ENCODE measurements at regions not wholly inside any gene's neighbourhood (a gene's known extent, or its start where the extent isn't known, plus 50 kb on each side); places are given as distances from the start of the nearest gene placed in this dataset.
A peak's percentile ranks its signal among the peaks of the same experiment; 100 is the strongest.

- TF ChIP-seq ISL1 (CRISPR knock-in tag; IDR thresholded peaks at IDR 0.05), result no peak
- no peak for TF ChIP-seq SNAI2 (CRISPR knock-in tag; IDR thresholded peaks at IDR 0.05)
- TF ChIP-seq ZFP3 (CRISPR knock-in tag; IDR thresholded peaks at IDR 0.05), result no peak
- no peak for TF ChIP-seq CREB5 (CRISPR knock-in tag; IDR thresholded peaks at IDR 0.05; ENCODE audit: low read depth)
- TF ChIP-seq ZNF8 (CRISPR knock-in tag; IDR thresholded peaks at IDR 0.05), result no peak
- no peak for TF ChIP-seq TCF4 (CRISPR knock-in tag; IDR thresholded peaks at IDR 0.05; ENCODE audit: borderline replicate concordance)
- no peak for TF ChIP-seq OSR1 (CRISPR knock-in tag; IDR thresholded peaks at IDR 0.05)
- TF ChIP-seq ZNF70 (CRISPR knock-in tag; IDR thresholded peaks at IDR 0.05), result no peak
- ATAC-seq, result no peak
Observed at GRCh38 chr5:9903801-9904200, 273.6 kb upstream of the TAS2R1 start.

GRCh38 chr5:9898319-9898718 lies 268.2 kb upstream of the TAS2R1 start:
- TF ChIP-seq GLIS3 (CRISPR knock-in tag; IDR thresholded peaks at IDR 0.05) (no peak), BACH2 (CRISPR knock-in tag; IDR thresholded peaks at IDR 0.05; ENCODE audit: borderline replicate concordance) (no peak), TOX (CRISPR knock-in tag; IDR thresholded peaks at IDR 0.05; ENCODE audit: borderline replicate concordance) (no peak), ESRRG (CRISPR knock-in tag; IDR thresholded peaks at IDR 0.05) (no peak), ARNTL (CRISPR knock-in tag; IDR thresholded peaks at IDR 0.05; ENCODE audit: borderline replicate concordance, low read depth) (no peak), OSR1 (CRISPR knock-in tag; IDR thresholded peaks at IDR 0.05) (no peak)
- ATAC-seq, result peak; percentile 79

GRCh38 chr5:9895302-9895645 lies 265.1 kb upstream of the TAS2R1 start:
- no peak for TF ChIP-seq TSHZ2 (CRISPR knock-in tag; IDR thresholded peaks at IDR 0.05)
- no peak for TF ChIP-seq ISL1 (CRISPR knock-in tag; IDR thresholded peaks at IDR 0.05)
- TF ChIP-seq TOX (CRISPR knock-in tag; IDR thresholded peaks at IDR 0.05; ENCODE audit: borderline replicate concordance), result no peak
- no peak for TF ChIP-seq ZFP30 (CRISPR knock-in tag; IDR thresholded peaks at IDR 0.05)
- no peak for TF ChIP-seq ZNF70 (CRISPR knock-in tag; IDR thresholded peaks at IDR 0.05)
- TF ChIP-seq ZNF565 (CRISPR knock-in tag; conservative IDR thresholded peaks at IDR 0.05; ENCODE audit: low read depth), result no peak
- ATAC-seq, result no peak

GRCh38 chr5:9894571-9895301 lies 264.6 kb upstream of the TAS2R1 start:
- TF ChIP-seq CSDC2 (CRISPR knock-in tag; IDR thresholded peaks at IDR 0.05) (no peak), ZNF70 (CRISPR knock-in tag; IDR thresholded peaks at IDR 0.05) (no peak), OSR1 (CRISPR knock-in tag; IDR thresholded peaks at IDR 0.05) (no peak), GLIS3 (CRISPR knock-in tag; IDR thresholded peaks at IDR 0.05) (no peak), PPARA (CRISPR knock-in tag; IDR thresholded peaks at IDR 0.05; ENCODE audit: borderline replicate concordance) (no peak), ZC3H10 (CRISPR knock-in tag; IDR thresholded peaks at IDR 0.05) (no peak), PATZ1 (CRISPR knock-in tag; IDR thresholded peaks at IDR 0.05; ENCODE audit: borderline replicate concordance) (no peak), ZFP30 (CRISPR knock-in tag; IDR thresholded peaks at IDR 0.05) (no peak), TCF4 (CRISPR knock-in tag; IDR thresholded peaks at IDR 0.05; ENCODE audit: borderline replicate concordance) (no peak), ARNTL (CRISPR knock-in tag; IDR thresholded peaks at IDR 0.05; ENCODE audit: borderline replicate concordance, low read depth) (no peak)
- ATAC-seq, result no peak

- ATAC-seq, result no peak
- no peak for TF ChIP-seq ISL1 (CRISPR knock-in tag; IDR thresholded peaks at IDR 0.05)
- no peak for TF ChIP-seq ZNF8 (CRISPR knock-in tag; IDR thresholded peaks at IDR 0.05)
- TF ChIP-seq CSRNP3 (CRISPR knock-in tag; IDR thresholded peaks at IDR 0.05), result no peak
- no peak for TF ChIP-seq TOX (CRISPR knock-in tag; IDR thresholded peaks at IDR 0.05; ENCODE audit: borderline replicate concordance)
- TF ChIP-seq BACH2 (CRISPR knock-in tag; IDR thresholded peaks at IDR 0.05; ENCODE audit: borderline replicate concordance), result no peak
- no peak for TF ChIP-seq ZFP30 (CRISPR knock-in tag; IDR thresholded peaks at IDR 0.05)
- TF ChIP-seq POU6F1 (CRISPR knock-in tag; IDR thresholded peaks at IDR 0.05; ENCODE audit: borderline replicate concordance, low read depth), result no peak
- TF ChIP-seq TSHZ2 (CRISPR knock-in tag; IDR thresholded peaks at IDR 0.05), result no peak
Observed at GRCh38 chr5:9892696-9893095, 262.5 kb upstream of the TAS2R1 start.

Measured in SK-N-SH treated with all-trans-retinoic acid at 6 μM for 48 hours (cell line).